ENCODE measurements at regions not wholly inside any gene's neighbourhood (a gene's known extent, or its start where the extent isn't known, plus 50 kb on each side); places are given as distances from the start of the nearest gene placed in this dataset.

- H3K4me3 ChIP-seq (ENCODE audit: low read depth, low read length), result no peak overlapping the region
- TF ChIP-seq CTCF (IDR thresholded peaks at IDR 0.05; ENCODE audit: insufficient read depth, low read length, missing control alignments), result no peak
- DNase-seq (ENCODE audit: low read depth, low spot score), result no peak
- ChIA-PET CTCF (no interaction called here), POLR2A (no interaction called here)
These were observed 581.5 kb upstream of the CA10 start for GRCh38 chr17:52740006-52740405.

GRCh38 chr17:52738791-52739190 lies 580.3 kb upstream of the CA10 start:
- ChIA-PET CTCF (no interaction called here), POLR2A (no interaction called here)
- no peak for TF ChIP-seq CTCF (IDR thresholded peaks at IDR 0.05; ENCODE audit: insufficient read depth, low read length, missing control alignments)
- DNase-seq (ENCODE audit: low read depth, low spot score), result no peak
- no peak overlapping the region for H3K4me3 ChIP-seq (ENCODE audit: low read depth, low read length)

GRCh38 chr17:52737071-52737470 lies 578.6 kb upstream of the CA10 start:
- POLR2A ChIA-PET, result no interaction called here
- CTCF ChIA-PET, result no interaction called here
- no peak overlapping the region for H3K4me3 ChIP-seq (ENCODE audit: low read depth, low read length)
- no peak for DNase-seq (ENCODE audit: low read depth, low spot score)
- TF ChIP-seq CTCF (IDR thresholded peaks at IDR 0.05; ENCODE audit: insufficient read depth, low read length, missing control alignments), result no peak

- TF ChIP-seq CTCF (IDR thresholded peaks at IDR 0.05; ENCODE audit: insufficient read depth, low read length, missing control alignments), result no peak
- CTCF ChIA-PET, result no interaction called here
- POLR2A ChIA-PET, result no interaction called here
- DNase-seq (ENCODE audit: low read depth, low spot score), result no peak
- no peak overlapping the region for H3K4me3 ChIP-seq (ENCODE audit: low read depth, low read length)
These were observed 574.3 kb upstream of the CA10 start for GRCh38 chr17:52732841-52733240.

- CTCF ChIA-PET, result no interaction called here
- TF ChIP-seq CTCF (IDR thresholded peaks at IDR 0.05; ENCODE audit: insufficient read depth, low read length, missing control alignments), result no peak
- DNase-seq (ENCODE audit: low read depth, low spot score), result no peak
- H3K4me3 ChIP-seq (ENCODE audit: low read depth, low read length), result no peak overlapping the region
- POLR2A ChIA-PET, result no interaction called here
These were observed 566.1 kb upstream of the CA10 start for GRCh38 chr17:52724578-52724977.

GRCh38 chr17:52721910-52722309 lies 563.4 kb upstream of the CA10 start:
- DNase-seq (ENCODE audit: low read depth, low spot score), result no peak
- TF ChIP-seq CTCF (IDR thresholded peaks at IDR 0.05; ENCODE audit: insufficient read depth, low read length, missing control alignments), result no peak
- CTCF ChIA-PET, result no interaction called here
- H3K4me3 ChIP-seq (ENCODE audit: low read depth, low read length), result no peak overlapping the region
- POLR2A ChIA-PET, result no interaction called here

Data from AG04449 (cell line).